Adrenal gland (tissue), 5 donors: ENCODE measurements at regions not wholly inside any gene's neighbourhood (a gene's known extent, or its start where the extent isn't known, plus 50 kb on each side); places are given as distances from the start of the nearest gene placed in this dataset.
"Not testable (repeated sequence)": the region's sequence is repeated elsewhere in the genome, so short reads cannot be mapped to it uniquely, and the experiment has no call there.

Experiments used
- POLR2A ChIP-seq, 2 donors: fragments of 450-650 bp; IDR thresholded peaks; one replicate each; pipeline ENCODE4 v1.6.1; 2017; ENCODE audit warnings: antibody characterized with exemption in 2 of 2, mild to moderate bottlenecking in 2 of 2, moderate library complexity in 1 of 2
- TF ChIP-seq, protein P1 (sequence below), 6 experiments: fragments of 450-650 bp in 4 of 6; fragments of 200-600 bp in 2 of 6; sonication (generic) in 1 of 6; IDR thresholded peaks; 1 replicate in 5 of 6; 2 replicates in 1 of 6; pipeline versions ENCODE4 v1.5.1 to v1.8.0; 2016 to 2021; ENCODE audit warnings: antibody characterized with exemption in 6 of 6, mild to moderate bottlenecking in 2 of 6, moderate library complexity in 1 of 6
- donor health status: DM: no; HTN: no; CAD: no.

DNA sequence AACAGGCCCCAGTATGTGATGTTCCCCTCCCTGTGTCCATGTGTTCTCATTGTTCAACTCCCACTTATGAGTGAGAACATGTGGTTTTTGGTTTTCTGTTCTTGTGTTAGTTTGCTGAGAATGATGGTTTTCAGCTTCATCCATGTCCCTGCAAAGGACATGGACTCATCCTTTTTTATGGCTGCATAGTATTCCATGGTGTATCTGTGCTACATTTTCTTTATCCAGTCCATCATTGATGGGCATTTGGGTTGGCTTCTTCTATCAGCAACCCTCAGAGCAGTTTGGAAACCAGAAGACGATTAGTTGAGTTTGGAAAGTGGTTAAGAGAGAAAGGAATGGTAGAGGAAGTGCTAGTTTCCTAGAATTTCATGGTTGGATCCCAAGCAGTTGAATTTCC, 319.1 kb upstream of the RNF32 start:
- TF ChIP-seq, protein P1, sequence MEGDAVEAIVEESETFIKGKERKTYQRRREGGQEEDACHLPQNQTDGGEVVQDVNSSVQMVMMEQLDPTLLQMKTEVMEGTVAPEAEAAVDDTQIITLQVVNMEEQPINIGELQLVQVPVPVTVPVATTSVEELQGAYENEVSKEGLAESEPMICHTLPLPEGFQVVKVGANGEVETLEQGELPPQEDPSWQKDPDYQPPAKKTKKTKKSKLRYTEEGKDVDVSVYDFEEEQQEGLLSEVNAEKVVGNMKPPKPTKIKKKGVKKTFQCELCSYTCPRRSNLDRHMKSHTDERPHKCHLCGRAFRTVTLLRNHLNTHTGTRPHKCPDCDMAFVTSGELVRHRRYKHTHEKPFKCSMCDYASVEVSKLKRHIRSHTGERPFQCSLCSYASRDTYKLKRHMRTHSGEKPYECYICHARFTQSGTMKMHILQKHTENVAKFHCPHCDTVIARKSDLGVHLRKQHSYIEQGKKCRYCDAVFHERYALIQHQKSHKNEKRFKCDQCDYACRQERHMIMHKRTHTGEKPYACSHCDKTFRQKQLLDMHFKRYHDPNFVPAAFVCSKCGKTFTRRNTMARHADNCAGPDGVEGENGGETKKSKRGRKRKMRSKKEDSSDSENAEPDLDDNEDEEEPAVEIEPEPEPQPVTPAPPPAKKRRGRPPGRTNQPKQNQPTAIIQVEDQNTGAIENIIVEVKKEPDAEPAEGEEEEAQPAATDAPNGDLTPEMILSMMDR (IDR thresholded peaks at IDR 0.05) = not testable (repeated sequence)
- TF ChIP-seq POLR2A (IDR thresholded peaks at IDR 0.05) = not testable (repeated sequence)
